NT2/D1 (cell line): ENCODE measurements at regions not wholly inside any gene's neighbourhood (a gene's known extent, or its start where the extent isn't known, plus 50 kb on each side); places are given as distances from the start of the nearest gene placed in this dataset.

Experiments used
- DNase-seq: peaks from one replicate; pipeline ENCODE4 v3.0.0-alpha.2; 2011; ENCODE audit warnings: low read depth, low spot score
- H3K27me3 ChIP-seq: 2 replicates; pipeline ENCODE4 v1.6.0; 2011; ENCODE audit warnings: mild to moderate bottlenecking; ENCODE audit not compliant: insufficient read length, insufficient read depth
- H3K36me3 ChIP-seq: 2 replicates; pipeline ENCODE4 v1.6.1; 2011; ENCODE audit warnings: mild to moderate bottlenecking, low read length, mixed read lengths; ENCODE audit not compliant: insufficient read depth, insufficient read length
- H3K4me1 ChIP-seq: 2 replicates; pipeline ENCODE4 v1.5.1; 2011; ENCODE audit not compliant: insufficient read depth, insufficient read length
- H3K4me3 ChIP-seq: 2 replicates; pipeline ENCODE4 v1.5.1; 2011; ENCODE audit warnings: low read depth; ENCODE audit not compliant: insufficient read length
- H3K9ac ChIP-seq: 2 replicates; pipeline ENCODE4 v1.6.0; 2011; ENCODE audit warnings: low read depth; ENCODE audit not compliant: insufficient read length
- H3K9me3 ChIP-seq: 2 replicates; pipeline ENCODE4 v1.5.1; 2011; ENCODE audit warnings: mild to moderate bottlenecking, low read length; ENCODE audit not compliant: insufficient read depth
- SUZ12 ChIP-seq: IDR thresholded peaks from 2 replicates; pipeline ENCODE4 v1.6.1; 2011; ENCODE audit not compliant: insufficient read length, insufficient read depth; ENCODE audit errors: extremely low read depth
- YY1 ChIP-seq: IDR thresholded peaks from 2 replicates; pipeline ENCODE4 v1.6.1; 2011; ENCODE audit not compliant: insufficient read length, insufficient read depth
- ZNF274 ChIP-seq: IDR thresholded peaks from 2 replicates; pipeline ENCODE4 v1.6.1; 2011; ENCODE audit warnings: mild to moderate bottlenecking, low read depth, low read length

DNA sequence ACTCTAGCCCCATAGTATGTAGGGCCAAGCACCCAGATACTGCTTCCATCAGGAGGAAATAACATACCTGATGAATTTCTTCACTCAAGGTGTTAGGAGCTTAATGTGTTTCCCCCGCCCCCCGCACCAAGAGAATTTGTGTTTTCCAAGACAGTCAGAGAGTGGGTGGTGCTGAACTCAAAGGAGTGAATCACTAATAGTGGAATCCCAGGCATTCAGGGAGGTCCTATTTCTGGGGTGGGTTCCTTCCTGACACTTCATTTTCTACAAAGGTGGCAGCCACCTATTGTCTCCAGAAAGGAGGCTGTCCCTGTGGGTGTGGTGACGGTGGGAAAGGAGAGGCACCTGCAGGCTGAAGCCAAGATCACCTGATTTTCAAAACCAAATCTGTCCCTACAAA lies 50.8 kb upstream of the ELF5 start:
- Histone ChIP-seq H3K36me3 (no peaks in the 10 kb centered on the region), H3K9me3 (no peaks in the 10 kb centered on the region), H3K4me3 (no peak overlapping the region), H3K4me1 (peaks cover 5% of the 10 kb centered on the region), H3K9ac (no peak overlapping the region), H3K27me3 (no peaks in the 10 kb centered on the region)
- DNase-seq, result no peak
- TF ChIP-seq YY1, result no peak
- TF ChIP-seq SUZ12, result no peak
- no peak for TF ChIP-seq ZNF274

DNA sequence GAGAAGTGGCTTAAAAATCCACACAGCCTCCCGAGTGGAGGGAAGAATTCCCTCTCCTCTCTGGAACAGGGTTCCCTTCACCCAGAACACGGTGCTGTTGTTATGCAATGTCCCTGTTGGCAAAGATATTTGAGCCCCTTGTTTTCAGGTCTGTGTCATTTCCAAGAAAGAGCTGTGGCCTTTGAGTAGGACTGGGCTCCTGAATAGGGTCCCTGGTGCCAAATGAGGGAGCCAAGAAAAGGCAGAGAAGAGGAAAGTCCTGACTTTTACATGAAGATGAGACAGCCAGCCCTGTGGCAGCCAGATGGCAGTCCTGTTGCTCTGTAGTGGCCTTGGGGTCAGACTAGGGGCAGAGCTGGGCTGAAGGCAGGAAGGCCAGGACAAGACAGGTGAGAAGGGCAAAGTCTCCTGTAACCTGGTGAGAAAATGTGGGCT lies 51.2 kb upstream of the ELF5 start:
- no peak overlapping the region for H3K4me3 ChIP-seq
- H3K9ac ChIP-seq, result no peak overlapping the region
- DNase-seq, result no peak
- peaks cover 5% of the 10 kb centered on the region for H3K4me1 ChIP-seq
- no peaks in the 10 kb centered on the region for H3K36me3 ChIP-seq
- TF ChIP-seq YY1 (no peak), SUZ12 (no peak), ZNF274 (no peak)
- H3K27me3 ChIP-seq, result no peaks in the 10 kb centered on the region
- no peaks in the 10 kb centered on the region for H3K9me3 ChIP-seq

DNA sequence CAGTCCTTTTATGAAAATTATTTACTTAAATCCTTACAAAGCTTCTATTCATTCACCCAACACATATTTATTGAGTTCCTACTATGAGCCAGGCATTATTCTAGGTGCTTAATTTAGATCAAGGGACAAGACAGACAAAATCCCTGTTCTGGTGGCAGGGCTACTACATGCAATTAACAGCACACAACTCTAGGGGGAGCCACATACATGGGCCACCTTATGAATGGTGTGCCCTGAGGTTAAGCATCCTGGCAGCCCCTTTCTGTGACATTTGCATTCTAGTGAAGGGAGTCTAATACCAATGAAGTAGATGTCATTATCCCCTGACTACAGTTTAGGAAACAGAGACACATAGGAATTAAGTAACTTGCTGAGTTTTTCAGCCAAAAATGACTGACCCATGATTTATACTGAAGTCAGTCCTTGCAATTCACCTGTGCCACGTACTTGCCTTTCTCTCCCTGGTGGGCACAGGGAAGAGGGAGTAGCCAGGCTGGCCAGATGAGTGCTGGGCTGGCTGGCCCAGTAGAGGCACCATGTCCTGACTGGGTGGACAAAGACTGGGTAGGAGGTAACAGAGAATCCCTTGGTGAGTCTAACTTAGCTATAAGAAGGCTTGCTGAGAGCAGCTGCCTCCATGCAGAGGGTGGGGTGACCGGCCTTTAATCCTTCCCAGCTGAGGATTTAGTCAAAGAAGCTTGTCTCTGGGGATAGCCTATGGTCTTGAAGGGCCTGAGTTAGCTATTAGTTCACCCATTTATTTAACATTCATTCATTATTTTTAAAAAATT lies 52.0 kb upstream of the ELF5 start:
- Histone ChIP-seq H3K36me3 (no peaks in the 10 kb centered on the region), H3K4me3 (no peak overlapping the region), H3K4me1 (peaks cover 5% of the 10 kb centered on the region), H3K27me3 (no peaks in the 10 kb centered on the region), H3K9me3 (no peaks in the 10 kb centered on the region), H3K9ac (no peak overlapping the region)
- DNase-seq, result peak; percentile 32
- TF ChIP-seq ZNF274 (no peak), SUZ12 (no peak), YY1 (no peak)

DNA sequence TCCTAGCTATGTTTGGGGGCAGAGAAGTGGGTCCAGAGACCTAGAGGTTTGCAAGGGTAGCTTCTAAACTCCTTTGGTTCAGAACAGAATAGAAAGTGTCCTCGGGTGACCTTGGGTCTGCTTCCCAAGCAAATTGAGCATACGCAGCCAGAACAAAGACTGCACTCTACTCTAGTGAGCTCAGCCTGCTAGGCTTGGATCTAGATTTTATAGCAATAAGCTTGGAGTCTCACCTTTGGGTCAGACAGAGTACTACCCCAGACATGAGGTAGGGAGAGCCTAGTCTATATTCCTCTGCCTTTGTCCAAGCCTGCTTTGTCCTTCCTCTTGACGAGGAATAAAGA lies 52.6 kb upstream of the ELF5 start:
- H3K4me3 ChIP-seq, result no peak overlapping the region
- TF ChIP-seq YY1 (no peak), SUZ12 (no peak), ZNF274 (no peak)
- peaks cover 5% of the 10 kb centered on the region for H3K4me1 ChIP-seq
- no peaks in the 10 kb centered on the region for H3K9me3 ChIP-seq
- no peaks in the 10 kb centered on the region for H3K27me3 ChIP-seq
- DNase-seq, result no peak
- H3K9ac ChIP-seq, result no peak overlapping the region
- H3K36me3 ChIP-seq, result no peaks in the 10 kb centered on the region

DNA sequence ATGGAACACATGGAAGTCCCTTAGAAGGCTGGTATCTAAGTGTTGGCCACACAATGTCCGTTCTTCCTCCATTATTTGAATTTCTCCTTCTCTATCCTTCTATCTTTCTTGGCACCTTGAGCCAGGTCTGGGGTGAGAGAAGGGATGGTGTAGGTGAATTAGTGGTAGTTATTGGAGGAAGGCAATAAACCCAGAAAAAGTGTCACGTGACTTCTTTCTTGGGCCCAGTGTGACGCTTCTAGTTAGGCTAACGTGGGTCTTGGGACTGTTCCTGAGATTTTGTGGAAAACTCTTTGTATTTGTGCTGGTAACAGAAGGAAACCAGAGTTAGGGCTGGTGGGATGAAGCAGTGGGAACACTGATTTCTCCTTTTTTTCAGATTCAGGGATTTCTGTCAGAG lies 53.1 kb upstream of the ELF5 start:
- Histone ChIP-seq H3K27me3 (no peaks in the 10 kb centered on the region), H3K4me1 (peaks cover 5% of the 10 kb centered on the region), H3K36me3 (no peaks in the 10 kb centered on the region), H3K4me3 (no peak overlapping the region), H3K9ac (no peak overlapping the region), H3K9me3 (no peaks in the 10 kb centered on the region)
- no peak for TF ChIP-seq YY1
- DNase-seq, result no peak

DNA sequence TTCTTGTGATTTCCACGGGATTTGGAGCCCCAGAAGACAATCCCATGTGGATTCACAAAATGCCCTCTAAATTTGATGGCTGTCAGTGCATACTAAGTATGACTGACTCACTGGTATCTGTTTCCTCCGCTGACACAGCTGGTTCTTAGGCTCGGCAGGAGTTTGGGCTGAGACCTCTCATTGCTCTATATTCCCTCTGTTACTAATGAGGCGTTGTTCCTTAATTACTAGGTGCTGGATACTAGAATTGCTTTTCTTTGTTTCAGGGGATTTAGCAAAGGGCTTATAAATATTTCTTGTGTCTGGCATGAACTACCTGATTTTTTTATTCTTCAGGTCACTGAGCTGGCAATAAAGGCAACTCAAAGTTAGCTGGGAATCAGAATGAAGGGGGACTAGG lies 53.2 kb upstream of the EHF start:
- no peaks in the 10 kb centered on the region for H3K36me3 ChIP-seq
- H3K4me3 ChIP-seq, result no peak overlapping the region
- H3K9me3 ChIP-seq, result no peaks in the 10 kb centered on the region
- H3K4me1 ChIP-seq, result peaks cover 5% of the 10 kb centered on the region
- H3K9ac ChIP-seq, result no peak overlapping the region
- no peak for DNase-seq
- TF ChIP-seq ZNF274, result no peak
- TF ChIP-seq SUZ12, result no peak
- TF ChIP-seq YY1, result no peak
- no peaks in the 10 kb centered on the region for H3K27me3 ChIP-seq

DNA sequence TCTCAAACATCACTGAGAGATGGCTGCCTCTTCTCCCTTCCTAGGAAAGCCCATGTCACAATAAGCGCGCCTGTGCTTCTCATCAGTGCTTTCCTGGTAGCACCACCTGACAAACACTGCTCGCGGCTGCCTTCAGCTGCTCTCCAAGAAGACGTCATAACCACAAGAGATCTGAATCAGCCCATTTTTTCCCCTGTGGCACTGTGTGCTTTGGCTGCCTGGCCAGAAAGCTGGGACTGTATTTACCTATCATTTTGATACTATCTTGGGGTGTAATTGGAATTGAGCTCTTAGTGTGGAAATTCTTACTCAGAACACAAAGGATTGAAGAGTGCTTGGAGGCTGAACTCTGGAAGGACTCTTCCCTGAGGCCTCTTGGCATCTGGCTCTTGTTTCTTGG lies 50.3 kb upstream of the EHF start:
- no peak for DNase-seq
- no peaks in the 10 kb centered on the region for H3K4me1 ChIP-seq
- no peaks in the 10 kb centered on the region for H3K36me3 ChIP-seq
- H3K9me3 ChIP-seq, result no peaks in the 10 kb centered on the region
- no peaks in the 10 kb centered on the region for H3K27me3 ChIP-seq
- H3K4me3 ChIP-seq, result no peak overlapping the region
- TF ChIP-seq YY1, result no peak
- no peak for TF ChIP-seq ZNF274
- TF ChIP-seq SUZ12, result no peak
- no peak overlapping the region for H3K9ac ChIP-seq
